Neural cell (in vitro differentiated cells): ENCODE measurements at regions not wholly inside any gene's neighbourhood (a gene's known extent, or its start where the extent isn't known, plus 50 kb on each side); places are given as distances from the start of the nearest gene placed in this dataset.

Experiments used
- H2AFZ ChIP-seq: fragments of 200-600, 300-800 bp; sonication (generic), shearing (Covaris generic); 2 replicates; pipeline ENCODE4 v1.6.0; 2014; ENCODE audit warnings: low read depth, mild to moderate bottlenecking, antibody characterized with exemption, low read length, moderate library complexity
- H3F3A ChIP-seq: fragments of 200-600 bp; shearing (Covaris generic); 2 replicates; pipeline ENCODE4 v1.6.1; 2016; ENCODE audit warnings: mild to moderate bottlenecking, moderate library complexity, mixed read lengths, antibody characterized with exemption, low read length; ENCODE audit not compliant: insufficient read depth, poor library complexity, severe bottlenecking
- H3K27ac ChIP-seq: fragments of 200-600, 300-800 bp; sonication (generic), shearing (Covaris generic); 2 replicates; pipeline ENCODE4 v1.5.1; 2014; ENCODE audit warnings: mild to moderate bottlenecking, low read length, moderate library complexity
- H3K27me3 ChIP-seq: fragments of 300-800, 200-600 bp; sonication (generic), shearing (Covaris generic); 2 replicates; pipeline ENCODE4 v1.6.0; 2014; ENCODE audit warnings: mild to moderate bottlenecking, low read depth, low read length, moderate library complexity; ENCODE audit not compliant: insufficient read depth
- H3K36me3 ChIP-seq: fragments of 300-800, 200-600 bp; sonication (generic), shearing (Covaris generic); 2 replicates; pipeline ENCODE4 v1.5.1; 2014; ENCODE audit warnings: mild to moderate bottlenecking, antibody characterized with exemption, low read length, moderate library complexity; ENCODE audit not compliant: insufficient read depth
- H3K4me2 ChIP-seq: fragments of 300-800, 200-600 bp; sonication (generic), shearing (Covaris generic); 2 replicates; pipeline ENCODE4 v1.6.0; 2014; ENCODE audit warnings: mild to moderate bottlenecking, low read length
- H3K4me3 ChIP-seq: fragments of 300-800, 200-600 bp; sonication (generic), shearing (Covaris generic); 2 replicates; pipeline ENCODE4 v1.5.1; 2014; ENCODE audit warnings: mild to moderate bottlenecking, low read length, moderate library complexity
- H3K79me2 ChIP-seq: fragments of 200-600 bp; shearing (Covaris generic); replicated peaks from 2 replicates; pipeline ENCODE4 v1.6.0; 2014; ENCODE audit warnings: mild to moderate bottlenecking, low read length, moderate library complexity; ENCODE audit not compliant: insufficient read depth
- H3K9ac ChIP-seq: fragments of 300-800, 200-600 bp; sonication (generic), shearing (Covaris generic); 2 replicates; pipeline ENCODE4 v1.6.1; 2016; ENCODE audit warnings: mild to moderate bottlenecking, low read length, mixed read lengths
- H3K9me2 ChIP-seq: fragments of 200-600 bp; shearing (Covaris generic); 2 replicates; pipeline ENCODE4 v1.6.1; 2016; ENCODE audit warnings: mild to moderate bottlenecking, low read length, mixed read lengths; ENCODE audit not compliant: insufficient read depth
- H3K9me3 ChIP-seq: fragments of 200-600, 300-800 bp; sonication (generic), shearing (Covaris generic); 2 replicates; pipeline ENCODE4 v1.6.1; 2016; ENCODE audit warnings: mild to moderate bottlenecking, mixed run types, low read length, moderate library complexity, mixed read lengths
- H4K20me1 ChIP-seq: fragments of 200-600 bp; shearing (Covaris generic); 2 replicates; pipeline ENCODE4 v1.6.1; 2016; ENCODE audit warnings: mild to moderate bottlenecking, mixed run types; ENCODE audit not compliant: insufficient read depth
- EP300 ChIP-seq: fragments of 450-650 bp; conservative IDR thresholded peaks from 2 replicates; pipeline ENCODE4 v1.6.1; 2014; ENCODE audit warnings: antibody characterized with exemption, mild to moderate bottlenecking, moderate library complexity; ENCODE audit not compliant: poor library complexity, severe bottlenecking
- EZH2 ChIP-seq: fragments of 200-600, 300-800 bp; shearing (Covaris generic), sonication (generic); IDR thresholded peaks from 2 replicates; pipeline ENCODE4 v1.6.1; 2014; ENCODE audit warnings: antibody characterized with exemption, low read length, borderline replicate concordance, mild to moderate bottlenecking; ENCODE audit not compliant: insufficient read depth, poor library complexity, severe bottlenecking
- MXI1 ChIP-seq: fragments of 450-650 bp; conservative IDR thresholded peaks from 2 replicates; pipeline ENCODE4 v1.6.1; 2014; ENCODE audit warnings: antibody characterized with exemption, mild to moderate bottlenecking; ENCODE audit not compliant: poor library complexity, severe bottlenecking
- POLR2AphosphoS5 ChIP-seq: IDR thresholded peaks from 2 replicates; pipeline ENCODE4 v1.6.1; 2012
- RAD21 ChIP-seq: fragments of 450-650 bp; conservative IDR thresholded peaks from 2 replicates; pipeline ENCODE4 v1.6.1; 2014; ENCODE audit warnings: antibody characterized with exemption, mild to moderate bottlenecking, moderate library complexity
- SMC3 ChIP-seq: fragments of 450-650 bp; conservative IDR thresholded peaks from 2 replicates; pipeline ENCODE4 v1.6.1; 2014; ENCODE audit warnings: antibody characterized with exemption, mild to moderate bottlenecking, moderate library complexity; ENCODE audit not compliant: poor library complexity
- TAF1 ChIP-seq: IDR thresholded peaks from 2 replicates; pipeline ENCODE4 v1.6.1; 2012; ENCODE audit warnings: low read depth
- TF ChIP-seq, protein P1 (sequence below): IDR thresholded peaks from 2 replicates; pipeline ENCODE4 v1.6.1; 2012; ENCODE audit warnings: borderline replicate concordance
- TF ChIP-seq, protein P2 (sequence below): fragments of 450-650 bp; IDR thresholded peaks from 2 replicates; pipeline ENCODE4 v1.5.1; 2014; ENCODE audit warnings: antibody characterized with exemption, mild to moderate bottlenecking, moderate library complexity; ENCODE audit not compliant: poor library complexity, severe bottlenecking

DNA sequence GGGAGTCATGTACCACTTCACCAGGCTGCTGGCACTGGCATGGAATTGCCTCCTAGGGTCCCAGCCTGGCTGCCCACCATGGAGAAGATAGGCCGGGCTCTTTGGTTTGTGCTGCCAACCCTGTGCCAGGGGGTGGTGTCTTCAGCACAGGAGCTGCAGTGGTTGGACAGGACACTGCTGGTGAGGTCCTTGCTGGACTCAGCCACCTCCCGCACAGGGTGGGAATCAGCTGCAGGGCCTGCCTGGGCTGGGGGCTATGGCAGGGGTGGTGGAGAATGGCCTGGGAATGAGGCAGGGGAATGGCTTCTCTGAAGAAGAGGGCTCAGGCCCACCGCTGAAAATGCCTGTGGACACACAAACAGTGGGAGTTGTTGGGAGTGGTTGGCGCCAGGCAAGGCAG is 70.6 kb upstream of the CAPRIN2 start:
- Histone ChIP-seq H3K4me3 (no peak overlapping the region), H2AFZ (no peak overlapping the region), H3K9me2 (no peaks in the 10 kb centered on the region), H3K9me3 (no peaks in the 10 kb centered on the region), H3K79me2 (no peaks in the 10 kb centered on the region), H3K27me3 (peaks cover 15% of the 10 kb centered on the region), H3K9ac (no peak overlapping the region), H3K4me2 (no peak overlapping the region), H3F3A (no peaks in the 10 kb centered on the region), H3K36me3 (no peaks in the 10 kb centered on the region), H4K20me1 (no peaks in the 10 kb centered on the region), H3K27ac (no peak overlapping the region)
- TF ChIP-seq SMC3 (no peak), EZH2 (no peak), EP300 (no peak), POLR2AphosphoS5 (no peak), MXI1 (no peak), TAF1 (no peak), RAD21 (no peak)
- TF ChIP-seq, protein P1, sequence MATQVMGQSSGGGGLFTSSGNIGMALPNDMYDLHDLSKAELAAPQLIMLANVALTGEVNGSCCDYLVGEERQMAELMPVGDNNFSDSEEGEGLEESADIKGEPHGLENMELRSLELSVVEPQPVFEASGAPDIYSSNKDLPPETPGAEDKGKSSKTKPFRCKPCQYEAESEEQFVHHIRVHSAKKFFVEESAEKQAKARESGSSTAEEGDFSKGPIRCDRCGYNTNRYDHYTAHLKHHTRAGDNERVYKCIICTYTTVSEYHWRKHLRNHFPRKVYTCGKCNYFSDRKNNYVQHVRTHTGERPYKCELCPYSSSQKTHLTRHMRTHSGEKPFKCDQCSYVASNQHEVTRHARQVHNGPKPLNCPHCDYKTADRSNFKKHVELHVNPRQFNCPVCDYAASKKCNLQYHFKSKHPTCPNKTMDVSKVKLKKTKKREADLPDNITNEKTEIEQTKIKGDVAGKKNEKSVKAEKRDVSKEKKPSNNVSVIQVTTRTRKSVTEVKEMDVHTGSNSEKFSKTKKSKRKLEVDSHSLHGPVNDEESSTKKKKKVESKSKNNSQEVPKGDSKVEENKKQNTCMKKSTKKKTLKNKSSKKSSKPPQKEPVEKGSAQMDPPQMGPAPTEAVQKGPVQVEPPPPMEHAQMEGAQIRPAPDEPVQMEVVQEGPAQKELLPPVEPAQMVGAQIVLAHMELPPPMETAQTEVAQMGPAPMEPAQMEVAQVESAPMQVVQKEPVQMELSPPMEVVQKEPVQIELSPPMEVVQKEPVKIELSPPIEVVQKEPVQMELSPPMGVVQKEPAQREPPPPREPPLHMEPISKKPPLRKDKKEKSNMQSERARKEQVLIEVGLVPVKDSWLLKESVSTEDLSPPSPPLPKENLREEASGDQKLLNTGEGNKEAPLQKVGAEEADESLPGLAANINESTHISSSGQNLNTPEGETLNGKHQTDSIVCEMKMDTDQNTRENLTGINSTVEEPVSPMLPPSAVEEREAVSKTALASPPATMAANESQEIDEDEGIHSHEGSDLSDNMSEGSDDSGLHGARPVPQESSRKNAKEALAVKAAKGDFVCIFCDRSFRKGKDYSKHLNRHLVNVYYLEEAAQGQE, result no peak
- TF ChIP-seq, protein P2, sequence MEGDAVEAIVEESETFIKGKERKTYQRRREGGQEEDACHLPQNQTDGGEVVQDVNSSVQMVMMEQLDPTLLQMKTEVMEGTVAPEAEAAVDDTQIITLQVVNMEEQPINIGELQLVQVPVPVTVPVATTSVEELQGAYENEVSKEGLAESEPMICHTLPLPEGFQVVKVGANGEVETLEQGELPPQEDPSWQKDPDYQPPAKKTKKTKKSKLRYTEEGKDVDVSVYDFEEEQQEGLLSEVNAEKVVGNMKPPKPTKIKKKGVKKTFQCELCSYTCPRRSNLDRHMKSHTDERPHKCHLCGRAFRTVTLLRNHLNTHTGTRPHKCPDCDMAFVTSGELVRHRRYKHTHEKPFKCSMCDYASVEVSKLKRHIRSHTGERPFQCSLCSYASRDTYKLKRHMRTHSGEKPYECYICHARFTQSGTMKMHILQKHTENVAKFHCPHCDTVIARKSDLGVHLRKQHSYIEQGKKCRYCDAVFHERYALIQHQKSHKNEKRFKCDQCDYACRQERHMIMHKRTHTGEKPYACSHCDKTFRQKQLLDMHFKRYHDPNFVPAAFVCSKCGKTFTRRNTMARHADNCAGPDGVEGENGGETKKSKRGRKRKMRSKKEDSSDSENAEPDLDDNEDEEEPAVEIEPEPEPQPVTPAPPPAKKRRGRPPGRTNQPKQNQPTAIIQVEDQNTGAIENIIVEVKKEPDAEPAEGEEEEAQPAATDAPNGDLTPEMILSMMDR, result no peak

DNA sequence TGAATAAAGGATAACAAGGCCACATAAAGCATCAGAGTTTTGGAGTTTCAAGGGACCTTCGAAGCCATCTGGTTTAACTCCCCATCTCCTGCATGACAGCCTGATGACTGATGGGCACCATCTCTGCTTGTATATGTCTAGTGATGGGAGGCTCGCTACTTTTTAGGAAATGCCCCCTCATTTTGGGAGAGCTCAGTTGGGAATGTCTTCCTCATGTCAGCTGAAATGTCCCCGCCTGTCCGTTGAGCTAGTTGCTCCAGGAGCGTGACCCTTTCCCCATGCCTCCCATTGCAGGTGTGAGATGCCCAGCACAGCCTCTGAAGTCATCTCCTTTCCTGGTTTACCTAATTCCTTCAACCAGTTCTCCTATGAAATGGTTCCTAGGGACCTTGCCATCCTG is 69.6 kb upstream of the CAPRIN2 start:
- H3K27ac ChIP-seq, result no peak overlapping the region
- no peak overlapping the region for H3K4me2 ChIP-seq
- H3K9me3 ChIP-seq, result no peaks in the 10 kb centered on the region
- TF ChIP-seq, protein P1, result no peak
- TF ChIP-seq EZH2 (no peak), TAF1 (no peak), EP300 (no peak), MXI1 (no peak), SMC3 (no peak)
- no peak overlapping the region for H3K4me3 ChIP-seq
- no peaks in the 10 kb centered on the region for H3K36me3 ChIP-seq
- no peaks in the 10 kb centered on the region for H3K79me2 ChIP-seq
- no peaks in the 10 kb centered on the region for H4K20me1 ChIP-seq
- no peaks in the 10 kb centered on the region for H3F3A ChIP-seq
- no peak overlapping the region for H2AFZ ChIP-seq
- no peak overlapping the region for H3K9ac ChIP-seq
- H3K27me3 ChIP-seq, result peaks cover 15% of the 10 kb centered on the region
- no peaks in the 10 kb centered on the region for H3K9me2 ChIP-seq
